Omental fat pad (tissue), 3 donors: ENCODE measurements at regions not wholly inside any gene's neighbourhood (a gene's known extent, or its start where the extent isn't known, plus 50 kb on each side); places are given as distances from the start of the nearest gene placed in this dataset.

Experiments used
- ATAC-seq: fragments of 150-250 bp; one replicate; pipeline ENCODE4 v1.9.1; 2016; ENCODE audit warnings: mild to moderate bottlenecking, moderate library complexity; ENCODE audit not compliant: low FRiP score
- DNase-seq: peaks from one replicate; pipeline ENCODE4 v3.0.0-alpha.2; 2019; ENCODE audit warnings: low spot score
- CTCF ChIP-seq, 3 donors: fragments of 450-650 bp; IDR thresholded peaks; one replicate each; pipeline ENCODE4 v1.5.1; 2016 to 2017; ENCODE audit warnings: antibody characterized with exemption in 3 of 3, mild to moderate bottlenecking in 3 of 3, moderate library complexity in 2 of 3

GRCh38 chr14:62062645-62063044 lies 300.4 kb downstream of the SNAPC1 start:
- no peak for ATAC-seq
- TF ChIP-seq CTCF (IDR thresholded peaks at IDR 0.05): no peak
- DNase-seq: no peak

- ATAC-seq (no peak), DNase-seq (no peak)
- TF ChIP-seq CTCF (IDR thresholded peaks at IDR 0.05): no peak
Observed at GRCh38 chr14:62064751-62065323, 302.6 kb downstream of the SNAPC1 start.

- ATAC-seq (no peak), DNase-seq (no peak)
- TF ChIP-seq CTCF (IDR thresholded peaks at IDR 0.05): no peak
Observed at GRCh38 chr14:62066304-62066703, 304.1 kb downstream of the SNAPC1 start.

- no peak for TF ChIP-seq CTCF (IDR thresholded peaks at IDR 0.05)
- no peak for ATAC-seq
- DNase-seq: no peak
Observed at GRCh38 chr14:62071039-62071438, 308.8 kb downstream of the SNAPC1 start.

GRCh38 chr14:62076368-62076767 lies 314.1 kb downstream of the SNAPC1 start:
- DNase-seq (no peak), ATAC-seq (no peak)
- TF ChIP-seq CTCF (IDR thresholded peaks at IDR 0.05): no peak

- ATAC-seq (no peak), DNase-seq (no peak)
- no peak for TF ChIP-seq CTCF (IDR thresholded peaks at IDR 0.05)
Observed at GRCh38 chr14:62076825-62077605, 314.8 kb downstream of the SNAPC1 start.
